CD4-positive, alpha-beta T cell treated with Interleukin-4 for 1 hour (primary cell): ENCODE measurements at regions not wholly inside any gene's neighbourhood (a gene's known extent, or its start where the extent isn't known, plus 50 kb on each side); places are given as distances from the start of the nearest gene placed in this dataset.

Experiments
- DNase-seq, 2 donors: peaks; one replicate each; pipeline ENCODE4 v3.0.0-alpha.2; 2020 to 2022

- DNase-seq, result no peak
Measured at GRCh38 chr2:133667968-133668367, 99.7 kb upstream of the NCKAP5 start.

DNA sequence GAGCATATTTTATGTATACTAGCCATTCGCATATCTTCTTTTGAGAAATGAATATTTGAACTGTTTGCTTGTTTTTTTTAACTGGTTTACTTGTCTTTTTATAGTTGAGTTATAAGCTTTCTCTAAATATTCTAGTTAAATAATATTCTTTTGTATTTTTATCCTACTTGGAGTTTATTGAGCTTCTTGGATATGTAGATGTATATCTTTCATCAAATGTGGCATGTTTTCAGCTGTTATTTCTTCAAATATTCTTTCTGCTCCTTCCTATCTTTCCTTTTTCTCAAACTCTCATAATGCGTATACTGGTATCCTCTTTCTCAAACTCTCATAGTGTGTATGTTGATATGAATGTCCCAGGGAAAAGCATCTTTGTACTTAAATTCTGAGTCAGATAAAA is 100.3 kb upstream of the NCKAP5 start:
- no peak for DNase-seq

GRCh38 chr2:133673305-133673905 is 105.1 kb upstream of the NCKAP5 start:
- DNase-seq, result no peak

- no peak for DNase-seq
Measured at GRCh38 chr2:133674066-133674432, 105.8 kb upstream of the NCKAP5 start.

- DNase-seq, result no peak
Measured at GRCh38 chr2:133674433-133675331, 106.4 kb upstream of the NCKAP5 start.

- DNase-seq, result no peak
Measured at GRCh38 chr2:133676392-133677130, 108.3 kb upstream of the NCKAP5 start.

DNA sequence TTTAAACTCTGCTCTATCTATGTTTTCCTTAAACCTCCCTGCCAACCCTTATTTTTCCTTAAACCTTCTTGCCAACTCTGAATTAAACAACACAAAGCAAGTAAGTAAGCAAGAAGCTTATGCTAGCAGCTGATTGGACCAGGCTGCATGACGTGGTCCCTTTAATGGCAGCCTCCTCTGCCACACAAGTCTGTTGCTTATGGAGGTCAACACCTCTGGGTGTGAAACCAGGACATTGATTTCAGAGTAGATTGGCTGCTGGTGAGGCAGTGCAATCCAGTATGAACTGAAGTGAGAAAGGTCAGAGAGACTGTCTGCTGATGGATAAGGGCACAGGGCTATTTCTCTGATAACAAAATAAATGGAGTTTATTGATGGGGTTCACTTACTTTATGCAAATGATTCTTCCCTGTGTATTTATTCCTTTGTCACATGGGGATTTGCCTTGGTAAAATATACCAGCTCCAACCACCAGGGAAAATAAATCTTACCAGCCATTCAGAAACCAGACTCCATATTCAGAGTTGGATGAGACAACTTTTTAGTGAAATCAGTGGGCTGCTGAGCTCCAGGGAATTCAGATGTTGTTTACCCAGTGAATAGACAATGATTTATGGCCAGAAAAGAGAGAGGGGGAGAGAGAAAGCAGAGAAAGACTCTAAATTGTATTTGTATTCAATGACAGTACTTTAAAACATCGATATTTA is 112.2 kb upstream of the NCKAP5 start:
- DNase-seq, result no peak

DNA sequence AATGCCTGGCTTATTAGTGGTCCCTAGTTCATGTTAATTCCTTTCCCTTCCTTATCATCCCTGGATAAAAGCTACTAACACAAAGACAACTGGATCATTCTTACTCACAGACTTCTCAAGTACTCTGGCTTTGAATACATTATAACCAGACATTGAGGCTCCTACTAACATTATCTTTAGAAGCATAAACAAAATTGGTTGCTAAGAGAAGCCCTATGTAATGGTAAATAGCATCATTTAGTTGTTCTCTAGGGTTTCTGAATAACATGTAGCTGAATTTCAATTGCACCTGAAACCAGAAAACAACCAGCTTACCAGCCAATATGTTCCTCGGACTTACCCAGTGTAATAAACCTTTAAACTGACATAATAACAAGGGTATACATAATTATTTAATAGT is 114.1 kb upstream of the NCKAP5 start:
- DNase-seq, result no peak

- no peak for DNase-seq
Measured at GRCh38 chr2:133682906-133683305, 114.6 kb upstream of the NCKAP5 start.

DNA sequence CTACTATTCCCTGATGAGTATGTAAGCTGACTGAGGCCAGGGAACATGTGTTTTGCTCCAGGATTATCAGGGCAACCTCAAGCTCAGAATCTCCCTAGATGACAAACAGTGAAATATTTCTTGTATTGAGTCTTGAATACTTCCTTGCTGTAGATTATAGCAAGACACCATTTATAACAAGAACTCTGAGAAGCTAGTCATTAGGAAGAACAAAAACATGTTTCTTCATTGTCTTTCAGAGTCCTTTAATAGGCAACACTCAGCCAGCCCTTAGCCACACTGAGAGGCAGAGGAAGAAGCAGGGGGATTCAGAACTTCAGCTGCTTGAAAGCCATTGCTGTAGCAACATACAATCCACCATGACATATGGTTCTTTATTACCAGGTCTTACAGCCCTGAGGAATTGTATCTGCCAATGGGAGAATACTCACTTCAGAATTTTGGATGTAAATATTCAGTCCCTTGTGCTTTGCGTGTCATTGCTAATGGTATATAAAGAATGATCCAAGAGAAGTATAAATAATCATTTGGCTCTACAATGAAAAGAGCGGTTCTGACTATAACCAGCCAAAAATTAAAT is 117.5 kb upstream of the NCKAP5 start:
- no peak for DNase-seq

DNA sequence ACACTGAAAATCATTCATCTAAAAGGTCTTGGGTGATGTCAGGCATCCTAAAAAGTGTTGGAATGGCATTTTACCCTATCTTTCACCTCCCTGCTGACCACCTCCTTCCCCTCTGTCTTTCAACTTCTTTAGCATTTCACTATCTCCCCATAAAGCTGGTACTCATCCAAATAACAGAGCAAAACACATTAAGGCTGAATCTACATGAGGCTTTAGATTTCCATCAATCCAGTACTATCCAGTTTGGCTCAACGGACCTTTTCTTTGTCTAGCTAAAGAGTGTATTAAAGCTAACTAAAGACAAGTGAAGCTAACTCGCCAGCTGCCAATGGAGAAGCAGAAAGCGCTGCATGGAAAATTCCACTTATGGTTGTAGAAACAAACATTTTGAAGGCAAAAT is 122.5 kb upstream of the NCKAP5 start:
- DNase-seq, result no peak

GRCh38 chr2:133691336-133691735 is 123.1 kb upstream of the NCKAP5 start:
- DNase-seq, result no peak

- DNase-seq, result no peak
Measured at GRCh38 chr2:133705287-133705686, 137.0 kb upstream of the NCKAP5 start.

GRCh38 chr2:133710613-133711012 is 142.3 kb upstream of the NCKAP5 start:
- DNase-seq, result no peak

DNA sequence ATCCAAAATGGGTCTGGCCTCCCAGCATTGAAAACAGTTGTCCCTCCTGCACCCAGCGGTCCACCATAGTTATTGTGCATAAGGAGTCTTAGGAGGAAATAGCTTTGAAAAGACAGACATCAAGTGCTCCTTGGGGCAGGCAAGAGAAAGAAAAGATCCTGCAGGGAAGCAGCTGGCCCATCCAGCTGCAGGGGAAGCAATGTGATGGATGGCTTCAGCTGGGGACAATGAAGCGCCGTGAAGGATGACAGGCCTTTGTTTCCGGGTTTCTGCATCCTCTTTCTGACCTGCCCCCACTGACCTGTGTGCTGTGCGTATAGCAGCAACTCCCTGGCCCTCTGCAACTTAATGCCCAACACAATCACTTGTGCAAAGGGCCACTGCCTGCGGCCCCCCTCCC is 142.9 kb upstream of the NCKAP5 start:
- no peak for DNase-seq

DNA sequence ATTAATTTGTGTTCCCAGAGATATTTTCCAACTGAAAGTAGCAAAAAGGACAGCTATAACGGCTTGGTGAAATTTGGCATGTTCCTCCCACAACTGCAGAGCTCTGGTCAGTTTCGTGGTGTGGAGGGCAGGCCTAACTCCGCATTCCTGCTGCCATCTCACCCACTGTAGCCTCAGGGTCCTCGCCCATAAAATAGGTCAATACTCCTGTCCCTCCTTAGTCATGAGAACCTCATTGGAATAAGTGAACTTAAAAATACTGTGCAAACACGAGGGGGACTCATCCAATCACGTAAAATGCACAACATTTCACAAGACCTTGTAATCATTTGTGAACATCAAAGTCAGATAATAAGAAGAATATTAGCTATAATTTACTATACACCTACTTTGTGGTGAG is 143.5 kb upstream of the NCKAP5 start:
- no peak for DNase-seq

DNA sequence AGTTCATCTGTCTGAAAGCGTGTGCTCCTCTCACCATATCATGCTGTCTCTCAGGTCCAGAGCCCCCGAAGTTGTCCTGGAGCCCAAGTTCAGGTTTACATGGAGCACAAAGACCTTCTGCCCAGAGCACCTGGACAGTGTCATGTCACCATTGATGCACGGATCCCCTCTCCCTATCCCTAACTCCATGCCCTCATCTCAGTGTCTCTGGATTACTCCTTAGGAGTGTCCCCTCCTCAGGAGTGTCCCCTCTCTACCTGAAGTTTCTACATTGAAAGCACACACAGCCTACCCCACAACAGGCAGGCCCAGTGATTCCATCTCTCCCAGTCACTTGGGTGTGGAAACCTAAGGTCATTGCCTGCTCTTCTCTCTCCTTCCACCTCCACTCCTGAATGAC is 144.1 kb upstream of the NCKAP5 start:
- DNase-seq, result no peak

GRCh38 chr2:133713049-133713580 is 144.9 kb upstream of the NCKAP5 start:
- DNase-seq, result no peak

GRCh38 chr2:133716166-133716565 is 147.9 kb upstream of the NCKAP5 start:
- DNase-seq, result no peak

DNA sequence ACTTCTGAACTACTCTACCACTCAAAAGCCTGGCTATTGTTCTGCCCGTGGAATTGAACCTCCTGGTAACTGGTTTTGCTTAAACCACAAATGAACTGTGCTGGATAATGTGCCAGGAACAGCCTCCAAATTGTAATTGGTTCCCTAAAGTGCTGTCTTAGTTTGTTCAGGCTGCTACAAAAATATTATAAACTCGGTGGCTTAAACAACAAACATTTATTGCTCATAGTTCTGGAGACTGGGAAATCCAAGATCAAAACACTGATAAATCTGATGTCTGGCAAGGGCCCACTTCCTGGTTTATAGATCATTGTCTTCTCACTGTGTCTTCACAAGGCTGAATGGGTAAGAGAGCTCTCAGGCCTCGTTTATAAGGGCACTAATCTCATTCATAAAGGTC is 149.2 kb upstream of the NCKAP5 start:
- DNase-seq, result no peak

DNA sequence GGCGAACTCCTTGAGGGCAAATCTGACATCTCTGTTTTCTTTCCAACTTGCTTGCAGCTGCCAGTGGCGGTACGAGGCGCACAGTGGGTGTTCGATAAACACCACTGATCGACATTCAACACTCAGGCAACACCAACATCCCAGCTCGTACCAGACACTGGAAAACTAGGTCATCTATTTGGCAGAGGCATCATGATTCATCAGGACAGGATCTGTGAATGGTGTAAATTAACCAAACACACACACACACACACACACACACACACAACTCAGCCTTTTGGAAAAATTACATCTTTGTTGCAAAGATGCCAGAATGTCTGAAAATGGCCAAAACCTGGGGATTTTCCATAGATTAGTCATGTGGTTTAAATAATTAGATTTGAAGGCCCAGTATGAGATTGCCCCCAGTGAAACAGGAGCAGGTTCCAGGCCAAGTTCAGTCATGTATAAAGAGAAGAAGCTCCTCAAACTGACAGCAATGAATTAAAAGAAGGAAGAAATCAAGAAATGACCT is 150.5 kb upstream of the NCKAP5 start:
- DNase-seq, result no peak

DNA sequence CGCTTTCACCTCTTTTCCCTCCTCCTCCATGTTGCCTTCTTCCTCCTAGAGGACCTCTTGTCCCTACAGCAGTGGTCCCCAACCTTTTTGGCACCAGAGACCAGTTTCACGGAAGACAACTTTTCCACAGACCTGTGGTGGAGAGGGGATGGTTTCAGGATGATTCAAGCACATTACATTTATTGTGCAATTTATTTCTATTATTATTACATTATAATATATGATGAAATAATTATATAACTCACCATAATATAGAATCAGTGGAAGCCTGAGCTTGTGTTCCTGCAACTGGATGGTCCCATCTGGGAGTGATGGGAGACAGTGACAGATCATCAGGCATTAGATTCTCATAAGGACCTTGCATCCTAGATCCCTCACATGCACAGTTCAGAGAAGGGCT is 152.2 kb upstream of the NCKAP5 start:
- DNase-seq, result no peak
